Stimulated activated CD8-positive, alpha-beta memory T cell treated with anti-CD3 and anti-CD28 coated beads, Interleukin-7, amount 100 ng/mL, for 4 hours (primary cell): ENCODE measurements at regions not wholly inside any gene's neighbourhood (a gene's known extent, or its start where the extent isn't known, plus 50 kb on each side); places are given as distances from the start of the nearest gene placed in this dataset.
"Not testable (repeated sequence)": the region's sequence is repeated elsewhere in the genome, so short reads cannot be mapped to it uniquely, and the experiment has no call there.

Source experiments
- DNase-seq, 2 donors: peaks; one replicate each; pipeline ENCODE4 v3.0.0-alpha.2; 2020; ENCODE audit warnings: low read depth in 2 of 2

GRCh38 chr10:3270577-3271316 lies 98.2 kb upstream of the PITRM1 start:
- no peak for DNase-seq

- DNase-seq = no peak
Measured at GRCh38 chr10:3268025-3268424, 95.4 kb upstream of the PITRM1 start.

GRCh38 chr10:3265088-3265487 lies 92.5 kb upstream of the PITRM1 start:
- DNase-seq = no peak

- no peak for DNase-seq
Measured at GRCh38 chr10:3264161-3264761, 91.7 kb upstream of the PITRM1 start.

GRCh38 chr10:3263747-3264146 lies 91.2 kb upstream of the PITRM1 start:
- DNase-seq = no peak

GRCh38 chr10:3263082-3263481 lies 90.5 kb upstream of the PITRM1 start:
- DNase-seq = no peak

- no peak for DNase-seq
Measured at GRCh38 chr10:3261921-3262320, 89.3 kb upstream of the PITRM1 start.

GRCh38 chr10:3260066-3260834 lies 87.7 kb upstream of the PITRM1 start:
- no peak for DNase-seq

- no peak for DNase-seq
Measured at GRCh38 chr10:3259499-3259898, 86.9 kb upstream of the PITRM1 start.

GRCh38 chr10:3258394-3258793 lies 85.8 kb upstream of the PITRM1 start:
- DNase-seq = no peak

GRCh38 chr10:3255616-3256015 lies 83.0 kb upstream of the PITRM1 start:
- DNase-seq = no peak

GRCh38 chr10:3255075-3255474 lies 82.5 kb upstream of the PITRM1 start:
- no peak for DNase-seq

- not testable (repeated sequence) for DNase-seq
Measured at GRCh38 chr10:3253974-3254373, 81.4 kb upstream of the PITRM1 start.

- no peak for DNase-seq
Measured at GRCh38 chr10:3251172-3251571, 78.6 kb upstream of the PITRM1 start.

GRCh38 chr10:3249307-3249889 lies 76.8 kb upstream of the PITRM1 start:
- no peak for DNase-seq

GRCh38 chr10:3248526-3249306 lies 76.1 kb upstream of the PITRM1 start:
- DNase-seq = no peak

- DNase-seq = no peak
Measured at GRCh38 chr10:3245395-3245794, 72.8 kb upstream of the PITRM1 start.

GRCh38 chr10:3241967-3242650 lies 69.5 kb upstream of the PITRM1 start:
- no peak for DNase-seq

GRCh38 chr10:3241274-3241921 lies 68.8 kb upstream of the PITRM1 start:
- no peak for DNase-seq
